H1 (cell line): ENCODE measurements at regions not wholly inside any gene's neighbourhood (a gene's known extent, or its start where the extent isn't known, plus 50 kb on each side); places are given as distances from the start of the nearest gene placed in this dataset.

Source experiments
- CTCF ChIA-PET: fragments of 300-600 bp; sonication (Branson Sonifier 250); formaldehyde crosslinking; loops from one replicate; lab custom pipeline; 2021; ENCODE audit not compliant: partially characterized antibody; lab: Charles Lee
- POLR2A ChIA-PET: fragments of 300-600 bp; sonication (Branson Sonifier 250); formaldehyde crosslinking; loops from one replicate; lab custom pipeline; 2021; ENCODE audit warnings: inconsistent platforms; ENCODE audit not compliant: partially characterized antibody; lab: Charles Lee
- DNase-seq, 2 experiments: peaks; one replicate each; pipeline versions ENCODE4 v3.0.0 to v3.0.0-alpha.2; 2010 to 2022; ENCODE audit warnings: low spot score in 2 of 2, low read depth in 1 of 2, mixed read lengths in 1 of 2
- FAIRE-seq: peaks from 2 replicates; lab custom pipeline; 2011; peaks lifted over from hg19 to GRCh38; lab: Jason Lieb, UNC
- H2AFZ ChIP-seq: 2 replicates; pipeline ENCODE4 v1.8.1; 2012; ENCODE audit warnings: low read length, inconsistent platforms
- H2AK5ac ChIP-seq: 2 replicates; pipeline ENCODE4 v1.6.1; 2013; ENCODE audit warnings: low read depth, low read length
- H2BK120ac ChIP-seq: replicated peaks from 2 replicates; pipeline ENCODE3; 2013; ENCODE audit warnings: low read depth, low read length, inconsistent platforms
- H2BK12ac ChIP-seq: 2 replicates; pipeline ENCODE4 v1.6.1; 2013; ENCODE audit warnings: low read depth, low read length
- H2BK15ac ChIP-seq: 2 replicates; pipeline ENCODE4 v1.6.1; 2013; ENCODE audit warnings: low read length
- H2BK20ac ChIP-seq: 2 replicates; pipeline ENCODE4 v1.6.1; 2013; ENCODE audit warnings: low read length
- H2BK5ac ChIP-seq: 2 replicates; pipeline ENCODE4 v1.6.1; 2013; ENCODE audit warnings: low read depth, low read length
- H3K14ac ChIP-seq: 2 replicates; pipeline ENCODE4 v1.6.1; 2013; ENCODE audit warnings: inconsistent platforms; ENCODE audit not compliant: insufficient read length
- H3K18ac ChIP-seq: 2 replicates; pipeline ENCODE4 v1.6.1; 2013; ENCODE audit warnings: low read length; ENCODE audit errors: extremely low read depth
- H3K23ac ChIP-seq: 2 replicates; pipeline ENCODE4 v1.6.1; 2013; ENCODE audit warnings: inconsistent platforms; ENCODE audit not compliant: insufficient read length
- H3K23me2 ChIP-seq: 2 replicates; pipeline ENCODE4 v1.6.1; 2013; ENCODE audit warnings: low read depth, low read length
- H3K27ac ChIP-seq: 2 replicates; pipeline ENCODE4 v1.6.1; 2011; ENCODE audit warnings: low read depth, low read length, inconsistent platforms
- H3K27me3 ChIP-seq, 4 experiments: replicated peaks in 1 of 4; 1 replicate in 1 of 4; 2 replicates in 3 of 4; pipeline versions ENCODE4 v1.6.1 to v1.8.1; 2011 to 2013; ENCODE audit warnings: low read length in 3 of 4, mild to moderate bottlenecking in 3 of 4, inconsistent platforms in 2 of 4, mixed read lengths in 2 of 4, moderate library complexity in 1 of 4; ENCODE audit not compliant: control insufficient read depth in 3 of 4, insufficient read depth in 3 of 4; ENCODE audit errors: extremely low read depth in 1 of 4
- H3K36me3 ChIP-seq, 4 experiments: 2 replicates each; pipeline versions ENCODE4 v1.6.1 to v1.8.1; 2011 to 2013; ENCODE audit warnings: mild to moderate bottlenecking in 4 of 4, low read length in 3 of 4, moderate library complexity in 2 of 4, control low read depth in 1 of 4, inconsistent platforms in 1 of 4; ENCODE audit not compliant: insufficient read depth in 4 of 4, control insufficient read depth in 2 of 4
- H3K4ac ChIP-seq: replicated peaks from 2 replicates; pipeline ENCODE3; 2013; ENCODE audit warnings: low read length, low read depth, mixed read lengths, inconsistent platforms; ENCODE audit not compliant: insufficient read length
- H3K4me1 ChIP-seq, 4 experiments: replicated peaks in 1 of 4; 1 replicate in 1 of 4; 2 replicates in 3 of 4; pipeline versions ENCODE4 v1.6.1 to v1.8.1; 2011 to 2013; ENCODE audit warnings: low read length in 3 of 4, inconsistent platforms in 2 of 4, mixed read lengths in 1 of 4; ENCODE audit not compliant: insufficient read depth in 4 of 4, control insufficient read depth in 3 of 4
- H3K4me2 ChIP-seq, 2 experiments: 2 replicates each; pipeline versions ENCODE4 v1.6.1 to v1.8.1; 2011 to 2013; ENCODE audit warnings: low read depth in 2 of 2, low read length in 2 of 2, control low read depth in 1 of 2, inconsistent platforms in 1 of 2, mild to moderate bottlenecking in 1 of 2; ENCODE audit not compliant: insufficient read depth in 1 of 2
- H3K4me3 ChIP-seq, 4 experiments: fragments of 200-600, 300-600 bp in 1 of 4; sonication (generic), shearing (Covaris generic), sonication (Bioruptor Twin) in 1 of 4; 2 replicates each; pipeline versions ENCODE4 v1.5.1 to v1.8.1; 2011 to 2016; ENCODE audit warnings: low read length in 4 of 4, low read depth in 3 of 4, control low read depth in 2 of 4, inconsistent platforms in 2 of 4, mild to moderate bottlenecking in 2 of 4, mixed read lengths in 1 of 4, moderate library complexity in 1 of 4; ENCODE audit not compliant: insufficient read depth in 2 of 4; ENCODE audit errors: extremely low read depth in 1 of 4
- H3K56ac ChIP-seq: replicated peaks from 2 replicates; pipeline ENCODE3; 2013; ENCODE audit warnings: low read depth, mild to moderate bottlenecking, mixed read lengths, low read length, inconsistent platforms; ENCODE audit not compliant: insufficient read length
- H3K79me1 ChIP-seq: 2 replicates; pipeline ENCODE4 v1.6.1; 2013; ENCODE audit warnings: low read depth, low read length, control low read depth
- H3K79me2 ChIP-seq, 2 experiments: 2 replicates each; pipeline versions ENCODE4 v1.6.1 to v1.8.1; 2012 to 2013; ENCODE audit warnings: low read length in 2 of 2, mild to moderate bottlenecking in 2 of 2, inconsistent platforms in 1 of 2; ENCODE audit not compliant: insufficient read depth in 2 of 2, control insufficient read depth in 1 of 2
- H3K9ac ChIP-seq, 4 experiments: replicated peaks in 1 of 4; 1 replicate in 1 of 4; 2 replicates in 3 of 4; pipeline versions ENCODE4 v1.6.1 to v1.8.1; 2011 to 2013; ENCODE audit warnings: low read depth in 3 of 4, low read length in 3 of 4, control low read depth in 2 of 4, mild to moderate bottlenecking in 2 of 4, moderate library complexity in 2 of 4, inconsistent platforms in 1 of 4; ENCODE audit errors: extremely low read depth in 1 of 4
- H3K9me3 ChIP-seq, 2 experiments: 2 replicates each; pipeline versions ENCODE4 v1.6.1 to v1.8.1; 2012 to 2013; ENCODE audit warnings: mild to moderate bottlenecking in 2 of 2, moderate library complexity in 2 of 2, control low read depth in 1 of 2, inconsistent platforms in 1 of 2, low read depth in 1 of 2, low read length in 1 of 2, mixed read lengths in 1 of 2; ENCODE audit not compliant: insufficient read depth in 2 of 2
- H4K20me1 ChIP-seq, 2 experiments: replicated peaks in 1 of 2; 2 replicates each; pipeline versions ENCODE3 to v1.8.1; 2011 to 2013; ENCODE audit warnings: inconsistent platforms in 2 of 2, low read length in 2 of 2, mild to moderate bottlenecking in 1 of 2; ENCODE audit not compliant: insufficient read depth in 2 of 2, control insufficient read depth in 1 of 2
- H4K5ac ChIP-seq: 2 replicates; pipeline ENCODE4 v1.6.1; 2013; ENCODE audit warnings: low read length, low read depth, mixed read lengths, inconsistent platforms; ENCODE audit not compliant: insufficient read length
- H4K8ac ChIP-seq: 2 replicates; pipeline ENCODE4 v1.8.0; 2013; ENCODE audit warnings: mild to moderate bottlenecking, moderate library complexity, low read length, inconsistent platforms; ENCODE audit not compliant: insufficient read depth; ENCODE audit errors: extremely low read depth
- H4K91ac ChIP-seq: replicated peaks from 2 replicates; pipeline ENCODE3; 2013; ENCODE audit warnings: low read length, mixed read lengths, inconsistent platforms; ENCODE audit not compliant: insufficient read length
- ATF3 ChIP-seq: IDR thresholded peaks from 2 replicates; pipeline ENCODE4 v1.6.1; 2011; ENCODE audit warnings: low read depth, mild to moderate bottlenecking, low read length; ENCODE audit not compliant: insufficient read depth
- CTBP2 ChIP-seq: IDR thresholded peaks from 2 replicates; pipeline ENCODE4 v1.7.0; 2011; ENCODE audit warnings: borderline replicate concordance, mild to moderate bottlenecking, moderate library complexity, mixed read lengths, low read length; ENCODE audit not compliant: insufficient read depth, insufficient read length
- EP300 ChIP-seq, 2 experiments: IDR thresholded peaks; 1 replicate in 1 of 2; 2 replicates in 1 of 2; pipeline ENCODE4 v1.6.1; 2011 to 2012; ENCODE audit warnings: low read depth in 2 of 2, low read length in 2 of 2, mild to moderate bottlenecking in 2 of 2, borderline replicate concordance in 1 of 2, inconsistent platforms in 1 of 2, moderate library complexity in 1 of 2
- EZH2 ChIP-seq: fragments of 200-600 bp; sonication (generic); IDR thresholded peaks from 2 replicates; pipeline ENCODE4 v1.7.1; 2012; ENCODE audit warnings: low read depth, mild to moderate bottlenecking, moderate library complexity, low read length, inconsistent platforms; ENCODE audit not compliant: severe bottlenecking
- PHF8 ChIP-seq: fragments of 200-600 bp; sonication (generic); conservative IDR thresholded peaks from 2 replicates; pipeline ENCODE4 v1.7.1; 2012; ENCODE audit warnings: low read depth, mild to moderate bottlenecking, inconsistent platforms, low read length, moderate library complexity
- POLR2AphosphoS5 ChIP-seq: IDR thresholded peaks from 2 replicates; pipeline ENCODE4 v1.6.1; 2011; ENCODE audit warnings: low read depth, low read length
- RBBP5 ChIP-seq: IDR thresholded peaks from 2 replicates; pipeline ENCODE4 v1.7.1; 2012; ENCODE audit warnings: low read depth, mild to moderate bottlenecking, inconsistent platforms, low read length, moderate library complexity, borderline replicate concordance
- RNF2 ChIP-seq: fragments of 200-900, 300-1000 bp; sonication (generic); IDR thresholded peaks from 2 replicates; pipeline ENCODE4 v1.7.1; 2016; ENCODE audit warnings: borderline replicate concordance, low read depth, mild to moderate bottlenecking, antibody characterized with exemption, low read length; ENCODE audit not compliant: poor library complexity, severe bottlenecking; ENCODE audit errors: missing control alignments
- SIX5 ChIP-seq: IDR thresholded peaks from 2 replicates; pipeline ENCODE4 v1.6.1; 2011; ENCODE audit warnings: mild to moderate bottlenecking, low read depth, low read length
- TAF7 ChIP-seq: optimal IDR thresholded peaks from 2 replicates; pipeline ENCODE3; 2011; ENCODE audit warnings: low read depth, mild to moderate bottlenecking, inconsistent platforms, low read length, moderate library complexity, borderline replicate concordance
- WGBS, 2 experiments: shearing (Covaris generic) in 1 of 2; methylation state at CpG; one replicate each; pipeline versions ENCODE4 v1.1.6 to v1.1.7; 2013 to 2015; ENCODE audit warnings: low lambda C conversion rate in 2 of 2, mixed read lengths in 2 of 2, inconsistent platforms in 1 of 2, low coverage in 1 of 2, missing lambda C conversion rate in 1 of 2; ENCODE audit not compliant: insufficient replicate concordance in 2 of 2, insufficient coverage in 1 of 2, insufficient read length in 1 of 2; ENCODE audit errors: extremely low coverage in 1 of 2, missing lambda C conversion rate in 1 of 2; 5-methylcytosine and 5-hydroxymethylcytosine counted together

- FAIRE-seq: no peak
- H3K9me3 ChIP-seq: no peaks in the 10 kb centered on the region
- no peaks in the 10 kb centered on the region for H3K79me1 ChIP-seq
- CTCF ChIA-PET: interaction anchor here (0.9 to 1.4 kb wide), 3 partner anchors 14 to 101 kb away, joined by 3 to 4 read pairs (median 3); no protein-coding TSS in a partner anchor
- H3K27me3 ChIP-seq: no peaks in the 10 kb centered on the region
- H3K9ac ChIP-seq: no peak overlapping the region
- no peak overlapping the region for H3K4ac ChIP-seq
- H3K4me1 ChIP-seq: peaks cover 3 to 13% (median 8%) of the 10 kb centered on the region in 4 experiments
- H2AK5ac ChIP-seq: no peak overlapping the region
- no peaks in the 10 kb centered on the region for H3K79me2 ChIP-seq
- no peak overlapping the region for H2BK15ac ChIP-seq
- H2BK20ac ChIP-seq: 0 out of 2 replicates have a peak overlapping the region, but pooled peaks have one; percentile 43
- no peak overlapping the region for H3K27ac ChIP-seq
- no peak overlapping the region for H3K18ac ChIP-seq
- peak in 1 of 2 experiments; percentile 39 for DNase-seq
- no peak overlapping the region for H3K4me3 ChIP-seq
- peak overlapping the region; percentile 95; the same call in 1 of the 2 replicates for H2BK12ac ChIP-seq
- H3K14ac ChIP-seq: no peak overlapping the region
- H2BK5ac ChIP-seq: peak overlapping the region; percentile 66; the same call in 1 of the 2 replicates
- H2AFZ ChIP-seq: no peak overlapping the region
- no peak overlapping the region for H4K5ac ChIP-seq
- H2BK120ac ChIP-seq: no peak overlapping the region
- H4K91ac ChIP-seq: peak overlapping the region; percentile 2
- POLR2A ChIA-PET: no interaction called here
- H3K23ac ChIP-seq: no peak overlapping the region
- H3K23me2 ChIP-seq: no peaks in the 10 kb centered on the region
- whole genome bisulfite sequencing, 2 experiments: 91% methylated on average over 11 of the region's 11 CpGs; no CpG with 5 or more reads in 1 of the 2 experiments
- no peaks in the 10 kb centered on the region for H4K20me1 ChIP-seq
- H4K8ac ChIP-seq: no peak overlapping the region; the same call in 1 of the 2 replicates
- no peak overlapping the region; a peak in 1 of 4 replicates for H3K4me2 ChIP-seq
- no peak overlapping the region for H3K56ac ChIP-seq
- H3K36me3 ChIP-seq: no peaks in the 10 kb centered on the region
- TF ChIP-seq ATF3 (no peak), RNF2 (no peak), SIX5 (no peak), TAF7 (no peak), CTBP2 (no peak), EP300 (IDR thresholded peaks at IDR 0.05; ENCODE audit: borderline replicate concordance in 1 of 2, low read depth in 2 of 2, low read length in 2 of 2) (no peak), EZH2 (no peak), PHF8 (no peak), POLR2AphosphoS5 (no peak), RBBP5 (no peak)
These were observed 739.1 kb downstream of the MATN1 start for GRCh38 chr1:29984166-29984861.
